ENCODE measurements at regions not wholly inside any gene's neighbourhood (a gene's known extent, or its start where the extent isn't known, plus 50 kb on each side); places are given as distances from the start of the nearest gene placed in this dataset.

GRCh38 chr12:88306471-88307069 is 164.5 kb downstream of the TMTC3 start:
- ChIA-PET CTCF (interaction anchor here (1.0 to 2.3 kb wide), 6 partner anchors 10 to 86 kb away, joined by 3 to 6 read pairs (median 4); no protein-coding TSS in a partner anchor), POLR2A (interaction anchor here (0.8 to 2.1 kb wide), 5 partner anchors 7 to 161 kb away, joined by 4 to 5 read pairs (median 4); no protein-coding TSS in a partner anchor), SMC1A (ENCODE audit: uncharacterized antibody, unreplicated experiment) (interaction anchor here (0.8 to 4.8 kb wide), 14 partner anchors 8 to 165 kb away, joined by 3 to 27 read pairs (median 6); partner anchors contain the start of genes CEP290 and TMTC3), RAD21 (ENCODE audit: unreplicated experiment) (interaction anchor here (1.0 to 2.8 kb wide), 5 partner anchors 10 to 87 kb away, joined by 3 to 11 read pairs (median 5); no protein-coding TSS in a partner anchor)
- no peaks in the 10 kb centered on the region for H3K79me2 ChIP-seq (ENCODE audit: control insufficient read depth, insufficient read depth, low read length)
- intact Hi-C loops (cut with micrococcal nuclease; ENCODE audit: unreplicated experiment) = no loop called here
- H4K20me1 ChIP-seq (ENCODE audit: control insufficient read depth, insufficient read depth) = no peaks in the 10 kb centered on the region
- H3K9ac ChIP-seq (ENCODE audit: control insufficient read depth, insufficient read depth, low read length) = no peak overlapping the region
- no TSS peak for BruUV-seq (replicated peaks)
- ATAC-seq (peak; percentile 73), DNase-seq (ENCODE audit: low read depth, low spot score) (no peak), FAIRE-seq (no peak)
- no peaks in the 10 kb centered on the region for H3K27me3 ChIP-seq (replicated peaks in 1 of 2; ENCODE audit: control insufficient read depth in 2 of 2, insufficient read depth in 2 of 2, low read length in 1 of 2)
- H3K36me3 ChIP-seq (ENCODE audit: control insufficient read depth in 2 of 2, insufficient read depth in 2 of 2, low read length in 1 of 2) = no peaks in the 10 kb centered on the region
- TF ChIP-seq TAF1 (IDR thresholded peaks at IDR 0.05; ENCODE audit: borderline replicate concordance, low read depth, low read length) = no peak
- TF ChIP-seq, protein P1, sequence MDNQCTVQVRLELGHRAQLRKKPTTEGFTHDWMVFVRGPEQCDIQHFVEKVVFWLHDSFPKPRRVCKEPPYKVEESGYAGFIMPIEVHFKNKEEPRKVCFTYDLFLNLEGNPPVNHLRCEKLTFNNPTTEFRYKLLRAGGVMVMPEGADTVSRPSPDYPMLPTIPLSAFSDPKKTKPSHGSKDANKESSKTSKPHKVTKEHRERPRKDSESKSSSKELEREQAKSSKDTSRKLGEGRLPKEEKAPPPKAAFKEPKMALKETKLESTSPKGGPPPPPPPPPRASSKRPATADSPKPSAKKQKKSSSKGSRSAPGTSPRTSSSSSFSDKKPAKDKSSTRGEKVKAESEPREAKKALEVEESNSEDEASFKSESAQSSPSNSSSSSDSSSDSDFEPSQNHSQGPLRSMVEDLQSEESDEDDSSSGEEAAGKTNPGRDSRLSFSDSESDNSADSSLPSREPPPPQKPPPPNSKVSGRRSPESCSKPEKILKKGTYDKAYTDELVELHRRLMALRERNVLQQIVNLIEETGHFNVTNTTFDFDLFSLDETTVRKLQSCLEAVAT (IDR thresholded peaks at IDR 0.05) = peak; percentile 22; the same call in 1 of the 2 replicates
- peak overlapping the region; percentile 71 for H2AFZ ChIP-seq (ENCODE audit: control insufficient read depth, low read depth, low read length)
- H3K4me1 ChIP-seq (ENCODE audit: control insufficient read depth, insufficient read depth, low read length) = no peaks in the 10 kb centered on the region
- 65% methylated on average over 5 of the region's 5 CpGs for WGBS (ENCODE audit: insufficient coverage, insufficient replicate concordance, low lambda C conversion rate, missing lambda C conversion rate)
- no peaks in the 10 kb centered on the region; the same call in 2 of the 3 replicates for H3K9me3 ChIP-seq (replicated peaks; ENCODE audit: control insufficient read depth, insufficient read depth, low read length)
- H3K27ac ChIP-seq (ENCODE audit: control insufficient read depth, insufficient read depth) = no peak overlapping the region
- no peak overlapping the region for H3K4me2 ChIP-seq (ENCODE audit: control insufficient read depth, insufficient read depth)
- no peak overlapping the region for H3K4me3 ChIP-seq
- in situ Hi-C loops (cut with MboI) = no loop called here

- peak overlapping the region; percentile 71 for H2AFZ ChIP-seq (ENCODE audit: control insufficient read depth, low read depth, low read length)
- ChIA-PET CTCF (interaction anchor here (2.0 kb wide), 1 partner anchor 8 kb away, joined by 7 read pairs; no protein-coding TSS in a partner anchor), SMC1A (ENCODE audit: uncharacterized antibody, unreplicated experiment) (interaction anchor here (0.7 to 4.8 kb wide), 6 partner anchors 8 to 133 kb away, joined by 3 to 27 read pairs (median 4); no protein-coding TSS in a partner anchor), POLR2A (interaction anchor here (1.1 to 2.0 kb wide), 2 partner anchors 8 to 9 kb away, joined by 3 to 5 read pairs; no protein-coding TSS in a partner anchor), RAD21 (ENCODE audit: unreplicated experiment) (interaction anchor here (1.5 to 3.5 kb wide), 2 partner anchors 8 to 10 kb away, joined by 4 to 21 read pairs; no protein-coding TSS in a partner anchor)
- intact Hi-C loops (cut with micrococcal nuclease; ENCODE audit: unreplicated experiment) (no loop called here), in situ Hi-C loops (cut with MboI) (no loop called here)
- ATAC-seq (no peak), DNase-seq (ENCODE audit: low read depth, low spot score) (no peak), FAIRE-seq (no peak)
- H3K79me2 ChIP-seq (ENCODE audit: control insufficient read depth, insufficient read depth, low read length) = no peaks in the 10 kb centered on the region
- 0 out of 2 replicates have a peak overlapping the region, but pooled peaks have one; percentile 50 for H3K4me2 ChIP-seq (ENCODE audit: control insufficient read depth, insufficient read depth)
- H3K27me3 ChIP-seq (replicated peaks in 1 of 2; ENCODE audit: control insufficient read depth in 2 of 2, insufficient read depth in 2 of 2, low read length in 1 of 2) = no peaks in the 10 kb centered on the region
- H3K9ac ChIP-seq (ENCODE audit: control insufficient read depth, insufficient read depth, low read length) = no peak overlapping the region
- TF ChIP-seq YY1 (IDR thresholded peaks at IDR 0.05; ENCODE audit: low read depth, low read length) (0 out of 2 replicates have a peak, but pooled peaks have one; percentile 8), BRCA1 (IDR thresholded peaks at IDR 0.05; ENCODE audit: low read depth, low read length) (no peak), STAT3 (IDR thresholded peaks at IDR 0.05; ENCODE audit: low read depth, low read length) (no peak)
- H3K4me3 ChIP-seq = no peak overlapping the region
- BruUV-seq (replicated peaks) = no TSS peak
- H4K20me1 ChIP-seq (ENCODE audit: control insufficient read depth, insufficient read depth) = no peaks in the 10 kb centered on the region
- H3K9me3 ChIP-seq (replicated peaks; ENCODE audit: control insufficient read depth, insufficient read depth, low read length) = no peaks in the 10 kb centered on the region; the same call in 2 of the 3 replicates
- 9% methylated on average over 4 of the region's 4 CpGs for WGBS (ENCODE audit: insufficient coverage, insufficient replicate concordance, low lambda C conversion rate, missing lambda C conversion rate)
- H3K27ac ChIP-seq (ENCODE audit: control insufficient read depth, insufficient read depth) = no peak overlapping the region; the same call in 1 of the 2 replicates
- no peaks in the 10 kb centered on the region for H3K36me3 ChIP-seq (ENCODE audit: control insufficient read depth in 2 of 2, insufficient read depth in 2 of 2, low read length in 1 of 2)
- no peaks in the 10 kb centered on the region for H3K4me1 ChIP-seq (ENCODE audit: control insufficient read depth, insufficient read depth, low read length)
Observed at GRCh38 chr12:88307961-88308360, 165.9 kb downstream of the TMTC3 start.
